SK-N-SH (cell line): ENCODE measurements at regions not wholly inside any gene's neighbourhood (a gene's known extent, or its start where the extent isn't known, plus 50 kb on each side); places are given as distances from the start of the nearest gene placed in this dataset.

Experiments
- CTCF ChIA-PET: fragments of 300-600, 350-600 bp; formaldehyde crosslinking; extraction: SDS; loops from one replicate; lab custom pipeline; 2021; lab: Yijun Ruan, JAX
- POLR2A ChIA-PET: fragments of 350-600 bp; sonication (Branson Sonifier 250); formaldehyde crosslinking; extraction: SDS; loops from one replicate; lab custom pipeline; 2020; ENCODE audit warnings: antibody characterized with exemption, inconsistent platforms; lab: Yijun Ruan, JAX
- DNase-seq: peaks from one replicate; pipeline ENCODE4 v3.0.0; 2012
- H2AFZ ChIP-seq: fragments of 200-600 bp; sonication (generic); 2 replicates; pipeline ENCODE4 v1.8.1; 2016; ENCODE audit warnings: antibody characterized with exemption, mild to moderate bottlenecking, low read depth
- H3F3A ChIP-seq: fragments of 200-600 bp; sonication (generic); replicated peaks from 2 replicates; pipeline ENCODE3; 2016; ENCODE audit warnings: antibody characterized with exemption, mild to moderate bottlenecking; ENCODE audit not compliant: insufficient read depth
- H3K27ac ChIP-seq, 2 experiments: fragments of 200-500 bp in 1 of 2; fragments of 200-600 bp in 1 of 2; sonication (Bioruptor generic) in 1 of 2; sonication (generic), shearing (Covaris generic) in 1 of 2; 2 replicates each; pipeline versions ENCODE4 v1.5.1 to v1.6.1; 2014 to 2016; ENCODE audit warnings: low read depth in 2 of 2, inconsistent platforms in 1 of 2, low read length in 1 of 2, mild to moderate bottlenecking in 1 of 2, mixed read lengths in 1 of 2
- H3K27me3 ChIP-seq: fragments of 200-600 bp; sonication (generic), shearing (Covaris generic); 2 replicates; pipeline ENCODE4 v1.6.1; 2016; ENCODE audit warnings: mixed run types; ENCODE audit not compliant: insufficient read depth
- H3K36me3 ChIP-seq, 2 experiments: fragments of 200-500 bp in 1 of 2; fragments of 200-600 bp in 1 of 2; sonication (Bioruptor generic) in 1 of 2; sonication (generic) in 1 of 2; replicated peaks in 1 of 2; 2 replicates each; pipeline versions ENCODE3 to v1.5.1; 2014 to 2016; ENCODE audit warnings: low read length in 1 of 2, mild to moderate bottlenecking in 1 of 2; ENCODE audit not compliant: insufficient read depth in 2 of 2, control insufficient read depth in 1 of 2
- H3K4me1 ChIP-seq, 2 experiments: fragments of 200-500 bp in 1 of 2; fragments of 200-600 bp in 1 of 2; sonication (Bioruptor generic) in 1 of 2; sonication (generic), shearing (Covaris generic) in 1 of 2; 2 replicates each; pipeline versions ENCODE4 v1.5.1 to v1.6.1; 2014 to 2016; ENCODE audit warnings: low read depth in 1 of 2, low read length in 1 of 2, mixed run types in 1 of 2; ENCODE audit not compliant: insufficient read depth in 2 of 2, control insufficient read depth in 1 of 2
- H3K4me2 ChIP-seq: fragments of 200-600 bp; sonication (generic), shearing (Covaris generic); 2 replicates; pipeline ENCODE4 v1.6.1; 2017; ENCODE audit warnings: mixed run types
- H3K4me3 ChIP-seq, 2 experiments: fragments of 200-500 bp in 1 of 2; fragments of 200-600 bp in 1 of 2; sonication (Bioruptor generic) in 1 of 2; sonication (generic), shearing (Covaris generic) in 1 of 2; 2 replicates each; pipeline versions ENCODE4 v1.5.1 to v1.8.1; 2014 to 2016; ENCODE audit warnings: low read depth in 2 of 2, inconsistent platforms in 1 of 2, low read length in 1 of 2, mild to moderate bottlenecking in 1 of 2, mixed read lengths in 1 of 2, moderate library complexity in 1 of 2
- H3K79me2 ChIP-seq: fragments of 200-600 bp; sonication (generic); 2 replicates; pipeline ENCODE4 v1.8.1; 2017; ENCODE audit warnings: mild to moderate bottlenecking; ENCODE audit not compliant: insufficient read depth
- H3K9ac ChIP-seq: fragments of 200-600 bp; sonication (generic); 2 replicates; pipeline ENCODE4 v1.6.1; 2017; ENCODE audit warnings: mixed run types
- H3K9me2 ChIP-seq: fragments of 200-600 bp; sonication (generic); 2 replicates; pipeline ENCODE4 v1.6.1; 2017; ENCODE audit warnings: mixed run types
- H3K9me3 ChIP-seq: fragments of 200-600 bp; sonication (generic); 2 replicates; pipeline ENCODE4 v1.6.1; 2017; ENCODE audit warnings: mixed run types, mild to moderate bottlenecking, moderate library complexity
- H4K20me1 ChIP-seq: fragments of 200-600 bp; sonication (generic); 2 replicates; pipeline ENCODE4 v1.6.1; 2017; ENCODE audit warnings: mild to moderate bottlenecking, mixed run types; ENCODE audit not compliant: insufficient read depth
- CHD2 ChIP-seq: fragments of 150-350 bp; IDR thresholded peaks from 2 replicates; pipeline ENCODE4 v1.6.1; 2018; ENCODE audit warnings: low read length; ENCODE audit not compliant: partially characterized antibody
- EP300 ChIP-seq, 2 experiments: IDR thresholded peaks; 2 replicates each; pipeline versions ENCODE4 v1.4.0 to v1.6.1; 2012; ENCODE audit warnings: borderline replicate concordance in 1 of 2, low read depth in 1 of 2, low read length in 1 of 2
- EZH2phosphoT487 ChIP-seq: fragments of 200-600 bp; sonication (generic); IDR thresholded peaks from 2 replicates; pipeline ENCODE4 v1.6.1; 2017; ENCODE audit warnings: low read depth, mixed run types, mild to moderate bottlenecking, antibody characterized with exemption, moderate library complexity, borderline replicate concordance
- FOSL2 ChIP-seq: IDR thresholded peaks from 2 replicates; pipeline ENCODE4 v1.4.0; 2012; ENCODE audit warnings: low read depth, mild to moderate bottlenecking, moderate library complexity, borderline replicate concordance
- FOXM1 ChIP-seq: IDR thresholded peaks from 2 replicates; pipeline ENCODE4 v1.4.0; 2012; ENCODE audit warnings: low read depth, mild to moderate bottlenecking
- JUND ChIP-seq: IDR thresholded peaks from 2 replicates; pipeline ENCODE4 v1.4.0; 2012
- MAX ChIP-seq: IDR thresholded peaks from 2 replicates; pipeline ENCODE4 v1.4.0; 2012; ENCODE audit warnings: low read depth
- MEF2A ChIP-seq: IDR thresholded peaks from 2 replicates; pipeline ENCODE4 v1.4.0; 2012; ENCODE audit warnings: low read depth, borderline replicate concordance
- NFIC ChIP-seq: IDR thresholded peaks from 2 replicates; pipeline ENCODE4 v1.4.0; 2012; ENCODE audit warnings: borderline replicate concordance
- POLR2AphosphoS5 ChIP-seq: IDR thresholded peaks from 2 replicates; pipeline ENCODE4 v1.6.1; 2012; ENCODE audit warnings: low read depth, low read length
- RAD21 ChIP-seq: IDR thresholded peaks from 2 replicates; pipeline ENCODE4 v1.6.1; 2012; ENCODE audit warnings: mild to moderate bottlenecking, low read length
- RCOR1 ChIP-seq: fragments of 150-350 bp; IDR thresholded peaks from 2 replicates; pipeline ENCODE4 v1.6.1; 2017; ENCODE audit warnings: antibody characterized with exemption, low read length
- RFX5 ChIP-seq: IDR thresholded peaks from 2 replicates; pipeline ENCODE4 v1.6.1; 2012; ENCODE audit warnings: mild to moderate bottlenecking, improper control_type of control experiment, low read length
- SMC3 ChIP-seq: IDR thresholded peaks from 2 replicates; pipeline ENCODE4 v1.6.1; 2012; ENCODE audit warnings: low read depth, low read length, improper control_type of control experiment
- USF1 ChIP-seq: IDR thresholded peaks from 2 replicates; pipeline ENCODE4 v1.4.0; 2012; ENCODE audit warnings: low read depth, borderline replicate concordance
- USF2 ChIP-seq: fragments of 150-350 bp; IDR thresholded peaks from 2 replicates; pipeline ENCODE4 v1.6.1; 2017; ENCODE audit warnings: antibody characterized with exemption, low read length, low read depth, borderline replicate concordance
- YY1 ChIP-seq: IDR thresholded peaks from 2 replicates; pipeline ENCODE4 v1.4.0; 2012; ENCODE audit warnings: low read depth, mild to moderate bottlenecking
- WGBS: methylation state at CpG from one replicate; pipeline ENCODE4 v1.1.6; 2017; ENCODE audit warnings: low lambda C conversion rate; 5-methylcytosine and 5-hydroxymethylcytosine counted together
- TF ChIP-seq, protein P1 (sequence below): IDR thresholded peaks from 2 replicates; pipeline ENCODE4 v1.6.1; 2012; ENCODE audit warnings: mild to moderate bottlenecking, low read depth, low read length, moderate library complexity

GRCh38 chr2:196410008-196410407, 229.5 kb upstream of the CCDC150 start:
- POLR2A ChIA-PET, result no interaction called here
- H3K9ac ChIP-seq, result no peak overlapping the region
- no peaks in the 10 kb centered on the region for H3K9me2 ChIP-seq
- no peak for DNase-seq
- H3K4me2 ChIP-seq, result no peak overlapping the region
- H3K79me2 ChIP-seq, result no peaks in the 10 kb centered on the region
- no peaks in the 10 kb centered on the region for H3K36me3 ChIP-seq
- H2AFZ ChIP-seq, result no peak overlapping the region
- no peaks in the 10 kb centered on the region for H3K4me1 ChIP-seq
- H4K20me1 ChIP-seq, result no peaks in the 10 kb centered on the region
- H3F3A ChIP-seq, result peaks cover 4% of the 10 kb centered on the region
- no peak overlapping the region for H3K27ac ChIP-seq
- CTCF ChIA-PET, result no interaction called here
- no peaks in the 10 kb centered on the region for H3K27me3 ChIP-seq
- no peaks in the 10 kb centered on the region for H3K9me3 ChIP-seq
- TF ChIP-seq YY1 (no peak), RFX5 (no peak), USF1 (no peak), MAX (no peak), POLR2AphosphoS5 (no peak), USF2 (no peak), JUND (no peak), FOSL2 (no peak), EZH2phosphoT487 (no peak), SMC3 (no peak), NFIC (no peak), RAD21 (no peak), EP300 (IDR thresholded peaks at IDR 0.05; ENCODE audit: borderline replicate concordance in 1 of 2, low read depth in 1 of 2, low read length in 1 of 2) (no peak), CHD2 (no peak), FOXM1 (no peak), MEF2A (no peak), RCOR1 (no peak)
- TF ChIP-seq, protein P1, sequence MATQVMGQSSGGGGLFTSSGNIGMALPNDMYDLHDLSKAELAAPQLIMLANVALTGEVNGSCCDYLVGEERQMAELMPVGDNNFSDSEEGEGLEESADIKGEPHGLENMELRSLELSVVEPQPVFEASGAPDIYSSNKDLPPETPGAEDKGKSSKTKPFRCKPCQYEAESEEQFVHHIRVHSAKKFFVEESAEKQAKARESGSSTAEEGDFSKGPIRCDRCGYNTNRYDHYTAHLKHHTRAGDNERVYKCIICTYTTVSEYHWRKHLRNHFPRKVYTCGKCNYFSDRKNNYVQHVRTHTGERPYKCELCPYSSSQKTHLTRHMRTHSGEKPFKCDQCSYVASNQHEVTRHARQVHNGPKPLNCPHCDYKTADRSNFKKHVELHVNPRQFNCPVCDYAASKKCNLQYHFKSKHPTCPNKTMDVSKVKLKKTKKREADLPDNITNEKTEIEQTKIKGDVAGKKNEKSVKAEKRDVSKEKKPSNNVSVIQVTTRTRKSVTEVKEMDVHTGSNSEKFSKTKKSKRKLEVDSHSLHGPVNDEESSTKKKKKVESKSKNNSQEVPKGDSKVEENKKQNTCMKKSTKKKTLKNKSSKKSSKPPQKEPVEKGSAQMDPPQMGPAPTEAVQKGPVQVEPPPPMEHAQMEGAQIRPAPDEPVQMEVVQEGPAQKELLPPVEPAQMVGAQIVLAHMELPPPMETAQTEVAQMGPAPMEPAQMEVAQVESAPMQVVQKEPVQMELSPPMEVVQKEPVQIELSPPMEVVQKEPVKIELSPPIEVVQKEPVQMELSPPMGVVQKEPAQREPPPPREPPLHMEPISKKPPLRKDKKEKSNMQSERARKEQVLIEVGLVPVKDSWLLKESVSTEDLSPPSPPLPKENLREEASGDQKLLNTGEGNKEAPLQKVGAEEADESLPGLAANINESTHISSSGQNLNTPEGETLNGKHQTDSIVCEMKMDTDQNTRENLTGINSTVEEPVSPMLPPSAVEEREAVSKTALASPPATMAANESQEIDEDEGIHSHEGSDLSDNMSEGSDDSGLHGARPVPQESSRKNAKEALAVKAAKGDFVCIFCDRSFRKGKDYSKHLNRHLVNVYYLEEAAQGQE, result no peak
- no peak overlapping the region for H3K4me3 ChIP-seq
- WGBS, result 98% methylated on average over 1 of the region's 1 CpG
